ENCODE measurements at regions not wholly inside any gene's neighbourhood (a gene's known extent, or its start where the extent isn't known, plus 50 kb on each side); places are given as distances from the start of the nearest gene placed in this dataset.

DNA sequence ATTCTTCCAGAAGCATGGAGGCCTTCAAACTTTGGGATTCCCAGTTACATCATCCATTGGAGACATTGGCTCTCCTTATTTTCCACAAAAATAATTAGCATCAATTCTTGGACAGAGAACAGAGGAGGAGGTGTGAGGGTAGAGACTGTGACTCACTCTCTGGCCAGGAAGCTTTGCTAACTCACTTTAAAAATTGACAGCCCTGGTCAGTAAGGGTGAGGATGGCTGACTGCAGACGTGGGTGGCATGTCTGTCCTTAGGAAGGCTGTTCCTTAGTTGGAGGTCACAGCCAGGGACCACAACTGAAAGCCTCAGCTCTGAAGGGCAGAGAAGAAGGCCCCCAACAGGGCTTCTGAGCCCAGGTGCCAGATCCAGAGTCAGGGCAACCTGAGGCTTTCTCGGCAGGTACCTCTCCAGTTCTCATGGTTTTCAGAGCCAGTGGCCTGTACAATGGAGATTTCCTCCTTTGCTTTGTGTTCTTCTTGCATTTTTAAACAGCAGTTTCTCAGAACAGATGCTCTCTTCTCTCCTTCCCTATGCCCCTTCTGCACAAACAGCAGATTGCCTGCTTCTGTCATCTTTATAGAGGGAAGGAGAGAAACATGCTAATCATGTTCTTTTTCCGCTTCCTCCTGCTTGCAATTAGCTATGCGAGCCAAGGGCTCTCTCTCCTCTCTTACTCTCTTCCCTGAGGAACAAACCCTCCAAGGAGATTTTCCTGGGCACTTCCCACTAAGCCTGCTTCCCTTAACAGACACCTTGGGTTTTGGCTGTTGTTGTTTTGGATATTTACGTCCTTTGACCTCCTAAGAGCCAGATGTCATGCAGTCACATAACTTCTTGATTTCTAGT lies 92.5 kb upstream of the ZNF366 start:
- Histone ChIP-seq H3K27ac (peak overlapping the region; percentile 35), H3K4me1 (peaks cover 29% of the 10 kb centered on the region), H3K4me3 (no peak overlapping the region), H3K9me3 (no peaks in the 10 kb centered on the region), H3K27me3 (no peaks in the 10 kb centered on the region), H3K36me3 (no peaks in the 10 kb centered on the region)
- DNase-seq (ENCODE audit: low spot score in 2 of 2) = no peak
- TF ChIP-seq EP300 (IDR thresholded peaks at IDR 0.05) (no peak), CTCF (IDR thresholded peaks at IDR 0.05) (no peak), POLR2AphosphoS5 (IDR thresholded peaks at IDR 0.05) (no peak), POLR2A (IDR thresholded peaks at IDR 0.05) (no peak)
- WGBS = 77% methylated on average over 5 of the region's 5 CpGs

- 100% methylated on average over 2 of the region's 2 CpGs for WGBS
- H3K4me1 ChIP-seq = peaks cover 29% of the 10 kb centered on the region
- no peak for TF ChIP-seq EP300 (IDR thresholded peaks at IDR 0.05)
- TF ChIP-seq POLR2AphosphoS5 (IDR thresholded peaks at IDR 0.05) = no peak
- no peak for TF ChIP-seq CTCF (IDR thresholded peaks at IDR 0.05)
- TF ChIP-seq POLR2A (IDR thresholded peaks at IDR 0.05) = no peak
- no peaks in the 10 kb centered on the region for H3K36me3 ChIP-seq
- H3K9me3 ChIP-seq = no peaks in the 10 kb centered on the region
- H3K4me3 ChIP-seq = no peak overlapping the region
- peak overlapping the region; percentile 35 for H3K27ac ChIP-seq
- no peaks in the 10 kb centered on the region for H3K27me3 ChIP-seq
- DNase-seq (ENCODE audit: low spot score in 2 of 2) = no peak
Measured at GRCh38 chr5:72599065-72599433, 91.8 kb upstream of the ZNF366 start.

GRCh38 chr5:72598401-72599064 lies 91.3 kb upstream of the ZNF366 start:
- TF ChIP-seq POLR2A (IDR thresholded peaks at IDR 0.05) = no peak
- no peak for TF ChIP-seq EP300 (IDR thresholded peaks at IDR 0.05)
- no peak for TF ChIP-seq POLR2AphosphoS5 (IDR thresholded peaks at IDR 0.05)
- TF ChIP-seq CTCF (IDR thresholded peaks at IDR 0.05) = no peak
- no peaks in the 10 kb centered on the region for H3K9me3 ChIP-seq
- no peaks in the 10 kb centered on the region for H3K27me3 ChIP-seq
- DNase-seq (ENCODE audit: low spot score in 2 of 2) = no peak
- 77% methylated on average over 5 of the region's 5 CpGs for WGBS
- no peak overlapping the region for H3K27ac ChIP-seq
- H3K36me3 ChIP-seq = no peaks in the 10 kb centered on the region
- H3K4me3 ChIP-seq = no peak overlapping the region
- peaks cover 29% of the 10 kb centered on the region for H3K4me1 ChIP-seq

DNA sequence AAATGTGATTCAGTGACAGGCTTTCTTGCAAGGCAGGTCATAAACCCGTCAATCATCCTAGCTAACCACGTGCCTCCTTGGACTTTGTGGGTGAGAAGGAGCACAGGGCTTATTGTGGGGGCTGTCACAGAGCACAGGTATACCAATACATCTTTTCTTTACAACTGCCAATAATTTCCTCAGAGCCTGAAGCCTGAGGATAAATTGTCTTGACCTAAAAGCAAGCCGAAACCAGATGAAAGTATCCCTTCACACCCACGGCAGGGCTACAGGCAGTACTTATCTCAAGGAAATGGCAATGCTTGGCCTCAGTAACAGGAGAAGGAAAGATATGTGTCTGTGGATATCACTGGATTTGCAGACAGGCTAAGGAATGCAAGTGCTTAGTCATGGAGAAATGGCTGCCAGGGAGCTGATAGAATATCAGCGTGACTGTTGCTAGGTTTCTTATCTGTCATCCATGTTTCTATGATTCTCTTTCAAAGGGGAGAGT lies 90.3 kb upstream of the ZNF366 start:
- Histone ChIP-seq H3K27ac (no peak overlapping the region), H3K27me3 (no peaks in the 10 kb centered on the region), H3K4me1 (peaks cover 29% of the 10 kb centered on the region), H3K9me3 (no peaks in the 10 kb centered on the region), H3K36me3 (no peaks in the 10 kb centered on the region), H3K4me3 (no peak overlapping the region)
- 47% methylated on average over 5 of the region's 5 CpGs for WGBS
- DNase-seq (ENCODE audit: low spot score in 2 of 2) = no peak
- TF ChIP-seq CTCF (IDR thresholded peaks at IDR 0.05) (no peak), POLR2AphosphoS5 (IDR thresholded peaks at IDR 0.05) (no peak), POLR2A (IDR thresholded peaks at IDR 0.05) (no peak), EP300 (IDR thresholded peaks at IDR 0.05) (no peak)

- 51% methylated on average over 3 of the region's 3 CpGs for WGBS
- no peak for DNase-seq (ENCODE audit: low spot score in 2 of 2)
- H3K4me1 ChIP-seq = peaks cover 29% of the 10 kb centered on the region
- H3K9me3 ChIP-seq = no peaks in the 10 kb centered on the region
- TF ChIP-seq EP300 (IDR thresholded peaks at IDR 0.05) (no peak), POLR2AphosphoS5 (IDR thresholded peaks at IDR 0.05) (no peak), POLR2A (IDR thresholded peaks at IDR 0.05) (no peak), CTCF (IDR thresholded peaks at IDR 0.05) (no peak)
- no peak overlapping the region for H3K27ac ChIP-seq
- H3K36me3 ChIP-seq = no peaks in the 10 kb centered on the region
- H3K4me3 ChIP-seq = no peak overlapping the region
- no peaks in the 10 kb centered on the region for H3K27me3 ChIP-seq
Measured at GRCh38 chr5:72596956-72597355, 89.7 kb upstream of the ZNF366 start.

Data from suprapubic skin (tissue), 4 donors.